SJCRH30 (cell line): ENCODE measurements at regions not wholly inside any gene's neighbourhood (a gene's known extent, or its start where the extent isn't known, plus 50 kb on each side); places are given as distances from the start of the nearest gene placed in this dataset.
"Not testable (repeated sequence)": the region's sequence is repeated elsewhere in the genome, so short reads cannot be mapped to it uniquely, and the experiment has no call there.

ENCODE experiments used
- DNase-seq, 2 experiments: peaks; one replicate each; pipeline ENCODE4 v3.0.0-alpha.2; 2015 to 2020
- H3K27ac ChIP-seq: fragments of 250-450 bp; sonication (Bioruptor Pico); 2 replicates; pipeline ENCODE4 v1.5.1; 2020; ENCODE audit warnings: mild to moderate bottlenecking, moderate library complexity
- H3K27me3 ChIP-seq: fragments of 250-450 bp; sonication (Bioruptor Pico); 2 replicates; pipeline ENCODE4 v1.5.1; 2020; ENCODE audit warnings: mild to moderate bottlenecking, moderate library complexity
- H3K36me3 ChIP-seq: fragments of 250-450 bp; sonication (Bioruptor Pico); 2 replicates; pipeline ENCODE4 v1.5.1; 2020; ENCODE audit warnings: mild to moderate bottlenecking, moderate library complexity
- H3K4me1 ChIP-seq: fragments of 250-450 bp; sonication (Bioruptor Pico); 2 replicates; pipeline ENCODE4 v1.5.1; 2020; ENCODE audit warnings: mild to moderate bottlenecking, moderate library complexity
- H3K4me3 ChIP-seq: fragments of 250-450 bp; sonication (Bioruptor Pico); 2 replicates; pipeline ENCODE4 v1.5.1; 2020; ENCODE audit warnings: mild to moderate bottlenecking, moderate library complexity
- H3K9me3 ChIP-seq: fragments of 250-450 bp; sonication (Bioruptor Pico); replicated peaks from 2 replicates; pipeline ENCODE4 v1.5.1; 2020; ENCODE audit warnings: mild to moderate bottlenecking, moderate library complexity

- no peaks in the 10 kb centered on the region for H3K9me3 ChIP-seq
- no peaks in the 10 kb centered on the region for H3K4me1 ChIP-seq
- no peak overlapping the region for H3K27ac ChIP-seq
- H3K36me3 ChIP-seq = no peaks in the 10 kb centered on the region
- no peaks in the 10 kb centered on the region for H3K27me3 ChIP-seq
- no peak overlapping the region for H3K4me3 ChIP-seq
- no peak for DNase-seq
Measured at GRCh38 chr4:134708616-134709015, 507.0 kb upstream of the PABPC4L start.

DNA sequence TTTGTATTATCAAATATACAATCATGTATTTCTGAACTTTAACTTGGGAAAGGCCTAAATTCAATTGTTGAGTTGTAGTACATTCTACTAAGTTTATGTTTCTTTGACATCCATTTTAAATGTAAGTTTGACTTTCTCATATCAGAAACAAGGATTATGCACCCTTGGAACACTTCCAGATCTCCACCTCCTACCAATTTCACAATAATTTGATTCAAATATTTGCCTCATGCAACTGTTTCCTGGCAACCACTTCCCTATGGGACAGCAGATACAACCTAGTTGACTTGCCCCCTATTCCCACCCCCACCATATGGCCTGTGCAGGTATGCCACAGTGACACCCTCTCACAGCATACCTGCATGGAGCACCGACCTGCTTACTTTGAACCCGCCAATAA is 506.4 kb upstream of the PABPC4L start:
- Histone ChIP-seq H3K9me3 (no peaks in the 10 kb centered on the region), H3K36me3 (no peaks in the 10 kb centered on the region), H3K4me1 (no peaks in the 10 kb centered on the region), H3K4me3 (no peak overlapping the region), H3K27me3 (no peaks in the 10 kb centered on the region), H3K27ac (no peak overlapping the region)
- no peak for DNase-seq

DNA sequence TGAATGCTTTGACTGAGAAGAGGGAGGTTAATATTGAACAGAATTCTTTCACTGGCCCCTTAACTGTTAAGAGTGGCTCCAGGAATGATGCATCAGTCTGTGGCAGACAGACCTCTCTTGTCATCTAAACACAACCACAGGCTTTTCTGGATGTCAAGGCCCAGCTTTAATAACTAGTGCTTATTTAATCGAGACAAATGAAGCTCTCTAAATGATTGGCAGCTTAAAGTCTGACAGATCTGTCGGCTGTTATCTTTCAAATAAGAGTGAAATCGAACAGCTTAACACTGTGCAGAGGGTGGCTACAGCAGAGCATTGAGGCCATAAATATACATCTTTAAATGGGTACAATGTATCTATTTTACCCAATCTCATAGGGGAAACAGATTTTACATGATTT is 500.8 kb upstream of the PABPC4L start:
- no peaks in the 10 kb centered on the region for H3K36me3 ChIP-seq
- no peaks in the 10 kb centered on the region for H3K9me3 ChIP-seq
- DNase-seq = no peak
- no peak overlapping the region for H3K4me3 ChIP-seq
- H3K27ac ChIP-seq = no peak overlapping the region
- no peaks in the 10 kb centered on the region for H3K27me3 ChIP-seq
- H3K4me1 ChIP-seq = no peaks in the 10 kb centered on the region

DNA sequence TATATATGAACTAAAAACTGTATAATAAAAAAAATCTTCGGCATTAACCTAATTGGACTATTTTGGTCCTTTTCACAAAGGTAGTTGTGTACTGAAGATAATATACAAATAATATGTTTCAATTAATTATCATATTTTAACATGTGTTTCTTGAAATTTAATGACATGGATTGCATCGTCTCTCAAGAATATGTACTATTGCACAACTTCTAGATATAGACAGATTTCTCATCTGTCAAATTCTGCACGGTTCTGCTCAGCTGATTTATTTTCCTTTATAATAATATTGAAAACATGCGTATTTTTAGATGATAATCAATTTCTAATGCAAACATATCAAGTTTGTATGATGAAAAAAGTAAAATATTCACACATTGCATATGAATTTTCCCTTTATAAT is 498.7 kb upstream of the PABPC4L start:
- Histone ChIP-seq H3K4me3 (no peak overlapping the region), H3K4me1 (no peaks in the 10 kb centered on the region), H3K27ac (no peak overlapping the region), H3K36me3 (no peaks in the 10 kb centered on the region), H3K27me3 (no peaks in the 10 kb centered on the region), H3K9me3 (no peaks in the 10 kb centered on the region)
- no peak for DNase-seq

GRCh38 chr4:134698831-134699230 is 497.2 kb upstream of the PABPC4L start:
- H3K4me3 ChIP-seq, H3K4me1 ChIP-seq, DNase-seq, H3K27me3 ChIP-seq, H3K9me3 ChIP-seq, H3K36me3 ChIP-seq, H3K27ac ChIP-seq: not testable (repeated sequence)

- H3K4me3 ChIP-seq = no peak overlapping the region
- no peaks in the 10 kb centered on the region for H3K4me1 ChIP-seq
- H3K27me3 ChIP-seq = no peaks in the 10 kb centered on the region
- no peak for DNase-seq
- no peaks in the 10 kb centered on the region for H3K9me3 ChIP-seq
- H3K36me3 ChIP-seq = no peaks in the 10 kb centered on the region
- no peak overlapping the region for H3K27ac ChIP-seq
Measured at GRCh38 chr4:134695433-134695832, 493.8 kb upstream of the PABPC4L start.

- no peaks in the 10 kb centered on the region for H3K36me3 ChIP-seq
- H3K27ac ChIP-seq = no peak overlapping the region
- DNase-seq = no peak
- no peaks in the 10 kb centered on the region for H3K27me3 ChIP-seq
- no peaks in the 10 kb centered on the region for H3K9me3 ChIP-seq
- H3K4me1 ChIP-seq = no peaks in the 10 kb centered on the region
- no peak overlapping the region for H3K4me3 ChIP-seq
Measured at GRCh38 chr4:134691915-134692314, 490.3 kb upstream of the PABPC4L start.

DNA sequence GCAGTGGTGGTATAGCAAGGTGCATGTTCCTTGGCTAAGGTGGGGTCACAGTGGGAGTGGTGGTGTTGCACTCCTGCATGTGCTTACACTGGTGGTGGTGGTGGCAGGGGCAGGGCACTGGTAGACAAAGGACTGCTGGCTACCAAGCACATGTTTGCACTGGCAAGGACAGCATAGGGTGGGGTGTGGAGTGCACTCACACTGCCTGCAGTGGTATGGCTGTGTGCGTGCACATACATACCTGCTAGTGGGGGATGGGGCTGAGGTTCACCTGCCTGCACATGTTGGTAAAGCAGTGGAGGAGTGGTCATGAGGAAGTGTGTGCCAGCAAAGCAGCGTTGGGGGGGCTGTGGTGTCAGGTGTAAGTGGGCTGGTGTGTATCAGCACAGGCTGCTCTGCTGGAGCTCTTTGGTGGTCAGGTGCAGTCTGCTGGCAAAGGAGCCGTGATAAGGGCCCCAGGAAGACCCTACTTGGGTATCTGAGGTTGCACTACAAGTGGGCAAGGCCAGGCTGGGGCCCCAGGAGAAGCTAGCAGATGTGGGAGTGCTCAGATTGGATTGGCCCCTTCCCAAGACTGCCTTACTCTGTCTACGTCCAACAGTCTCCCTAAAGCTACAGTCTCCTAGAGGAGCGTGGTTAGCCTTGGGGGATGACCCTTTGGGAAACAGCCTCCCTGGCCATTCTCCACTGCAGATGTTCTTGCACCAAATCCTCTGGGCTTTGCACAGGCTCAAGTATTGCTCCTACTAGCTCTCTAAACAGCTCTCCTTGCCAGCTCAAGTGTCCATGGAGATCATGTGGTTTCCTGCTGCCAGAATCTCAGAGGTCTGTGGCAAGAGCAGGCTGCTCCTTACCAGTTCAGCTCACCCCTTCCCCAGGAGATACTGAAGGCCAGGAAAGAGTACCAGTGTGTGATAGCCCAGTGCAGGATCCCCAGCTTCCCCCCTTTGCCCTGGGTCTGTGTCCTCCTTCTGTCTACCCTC is 486.3 kb upstream of the PABPC4L start:
- no peaks in the 10 kb centered on the region for H3K4me1 ChIP-seq
- H3K4me3 ChIP-seq = no peak overlapping the region
- H3K27ac ChIP-seq = no peak overlapping the region
- H3K36me3 ChIP-seq = no peaks in the 10 kb centered on the region
- DNase-seq = peak in 1 of 2 experiments; percentile 3
- no peaks in the 10 kb centered on the region for H3K27me3 ChIP-seq
- H3K9me3 ChIP-seq = no peaks in the 10 kb centered on the region

DNA sequence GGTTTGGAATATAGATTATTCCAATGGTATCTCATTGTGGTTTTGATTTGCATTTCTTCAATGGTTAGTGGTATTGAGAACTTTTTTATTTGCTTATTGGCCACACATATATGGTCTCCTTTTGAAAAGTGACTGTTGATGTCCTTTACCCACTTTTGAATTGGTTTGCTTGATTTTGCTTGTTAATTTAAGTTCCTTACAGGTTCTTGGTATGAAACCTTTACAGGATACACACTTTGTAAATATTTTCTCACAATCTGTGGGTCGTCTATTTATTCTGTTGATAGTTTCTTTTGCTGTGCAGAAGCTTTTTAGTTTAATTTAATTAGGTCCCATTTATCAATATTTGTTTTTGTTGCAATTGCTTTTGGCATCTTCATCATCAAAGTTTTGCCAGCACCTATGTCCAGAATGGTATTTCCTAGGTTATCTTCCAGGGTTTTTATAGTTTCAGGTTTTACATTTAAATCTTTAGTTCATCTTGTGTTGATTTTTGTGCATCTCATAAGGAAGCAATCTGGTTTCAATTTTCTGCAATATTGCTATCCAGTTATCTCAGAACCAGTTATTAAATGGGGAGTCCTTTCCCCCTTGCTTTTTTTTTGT is 475.7 kb upstream of the PABPC4L start:
- Histone ChIP-seq H3K4me1 (no peaks in the 10 kb centered on the region), H3K36me3 (no peaks in the 10 kb centered on the region), H3K27me3 (no peaks in the 10 kb centered on the region), H3K9me3 (no peaks in the 10 kb centered on the region), H3K4me3 (no peak overlapping the region), H3K27ac (no peak overlapping the region)
- no peak for DNase-seq

GRCh38 chr4:134668237-134668636 is 466.6 kb upstream of the PABPC4L start:
- Histone ChIP-seq H3K4me3 (no peak overlapping the region), H3K9me3 (no peaks in the 10 kb centered on the region), H3K36me3 (no peaks in the 10 kb centered on the region), H3K27me3 (no peaks in the 10 kb centered on the region), H3K4me1 (no peaks in the 10 kb centered on the region), H3K27ac (no peak overlapping the region)
- DNase-seq = no peak

DNA sequence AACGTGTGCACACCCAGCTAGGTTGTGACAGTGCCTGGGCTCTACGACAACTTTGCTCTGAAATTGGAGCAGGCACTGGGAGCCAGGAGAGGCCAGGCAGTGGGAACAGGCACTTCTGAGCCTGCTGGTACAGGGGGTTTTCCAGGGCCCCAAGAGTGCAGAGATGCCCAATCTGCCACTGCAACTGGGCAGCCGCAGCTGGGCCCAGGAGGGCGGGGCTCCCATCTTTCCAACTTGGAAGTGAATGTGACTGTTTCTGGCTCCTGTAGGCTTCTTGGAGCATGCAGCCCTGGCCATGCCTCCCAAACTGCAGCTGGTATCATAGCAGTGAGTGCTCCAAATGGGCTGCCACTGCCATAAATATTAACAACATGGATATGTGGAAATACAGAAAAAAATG is 465.1 kb upstream of the PABPC4L start:
- Histone ChIP-seq H3K27me3 (no peaks in the 10 kb centered on the region), H3K4me3 (no peak overlapping the region), H3K36me3 (no peaks in the 10 kb centered on the region), H3K27ac (no peak overlapping the region), H3K4me1 (no peaks in the 10 kb centered on the region), H3K9me3 (no peaks in the 10 kb centered on the region)
- no peak for DNase-seq

GRCh38 chr4:134665429-134665828 is 463.8 kb upstream of the PABPC4L start:
- DNase-seq = no peak

GRCh38 chr4:134663742-134664141 is 462.2 kb upstream of the PABPC4L start:
- H3K27me3 ChIP-seq = no peaks in the 10 kb centered on the region
- no peaks in the 10 kb centered on the region for H3K9me3 ChIP-seq
- H3K4me3 ChIP-seq = no peak overlapping the region
- H3K4me1 ChIP-seq = no peaks in the 10 kb centered on the region
- H3K36me3 ChIP-seq = no peaks in the 10 kb centered on the region
- no peak overlapping the region for H3K27ac ChIP-seq
- DNase-seq = no peak

More at GRCh38 chr4:134665429-134665828, 463.8 kb upstream of the PABPC4L start:
- Histone ChIP-seq H3K4me3 (no peak overlapping the region), H3K27me3 (no peaks in the 10 kb centered on the region), H3K9me3 (no peaks in the 10 kb centered on the region), H3K36me3 (no peaks in the 10 kb centered on the region), H3K27ac (no peak overlapping the region), H3K4me1 (no peaks in the 10 kb centered on the region)

GRCh38 chr4:134650461-134650860 is 448.9 kb upstream of the PABPC4L start:
- H3K27ac ChIP-seq = no peak overlapping the region
- DNase-seq = no peak
- H3K4me1 ChIP-seq = no peaks in the 10 kb centered on the region
- no peaks in the 10 kb centered on the region for H3K27me3 ChIP-seq
- no peaks in the 10 kb centered on the region for H3K9me3 ChIP-seq
- no peak overlapping the region for H3K4me3 ChIP-seq
- H3K36me3 ChIP-seq = no peaks in the 10 kb centered on the region

DNA sequence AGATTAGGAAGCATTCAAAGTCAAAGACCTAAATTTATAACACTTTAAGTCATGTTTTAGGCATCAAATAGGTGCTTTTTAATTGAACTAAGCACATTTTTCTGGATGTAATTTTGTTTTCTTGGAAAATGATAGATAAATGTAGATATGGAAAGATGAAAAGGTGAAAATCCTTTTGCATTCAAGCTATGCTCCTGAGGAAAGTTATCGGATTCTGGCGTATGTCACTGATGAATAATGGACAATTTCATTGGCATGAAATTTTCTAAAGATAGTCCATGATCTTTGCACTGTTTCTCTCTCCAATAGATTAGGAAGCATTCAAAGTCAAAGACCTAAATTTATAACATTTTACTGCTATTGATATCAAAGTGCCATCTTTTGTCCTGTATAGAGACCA is 444.2 kb upstream of the PABPC4L start:
- Histone ChIP-seq H3K9me3 (no peaks in the 10 kb centered on the region), H3K27me3 (no peaks in the 10 kb centered on the region), H3K4me1 (no peaks in the 10 kb centered on the region), H3K36me3 (no peaks in the 10 kb centered on the region), H3K27ac (no peak overlapping the region), H3K4me3 (no peak overlapping the region)
- DNase-seq = no peak
